Eye (tissue), 1 donor: ENCODE measurements at regions not wholly inside any gene's neighbourhood (a gene's known extent, or its start where the extent isn't known, plus 50 kb on each side); places are given as distances from the start of the nearest gene placed in this dataset.
"Not testable (repeated sequence)": the region's sequence is repeated elsewhere in the genome, so short reads cannot be mapped to it uniquely, and the experiment has no call there.

Experiments used
- DNase-seq: peaks from one replicate; pipeline ENCODE4 v3.0.0-alpha.2; 2015

DNA sequence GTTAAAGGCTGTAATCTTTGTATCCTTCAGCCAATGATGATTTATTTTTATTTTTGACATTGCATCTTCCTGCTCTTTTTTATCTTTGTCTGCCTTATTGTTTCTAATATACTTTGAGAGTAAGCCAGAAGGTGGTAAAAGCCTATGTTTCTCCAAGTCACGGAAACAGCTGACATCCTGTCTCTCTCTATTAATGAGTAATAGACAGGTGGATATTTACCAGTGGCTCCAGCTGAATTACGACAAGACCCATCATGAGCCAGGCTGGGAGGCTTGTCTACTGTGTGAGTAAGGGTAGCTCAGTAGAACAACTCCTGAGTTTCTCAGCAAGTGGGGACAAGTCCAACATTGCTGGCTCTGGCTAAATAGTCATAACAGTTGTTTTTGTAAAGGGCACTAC is 166.6 kb downstream of the NDFIP2 start:
- DNase-seq, result peak; percentile 14

DNA sequence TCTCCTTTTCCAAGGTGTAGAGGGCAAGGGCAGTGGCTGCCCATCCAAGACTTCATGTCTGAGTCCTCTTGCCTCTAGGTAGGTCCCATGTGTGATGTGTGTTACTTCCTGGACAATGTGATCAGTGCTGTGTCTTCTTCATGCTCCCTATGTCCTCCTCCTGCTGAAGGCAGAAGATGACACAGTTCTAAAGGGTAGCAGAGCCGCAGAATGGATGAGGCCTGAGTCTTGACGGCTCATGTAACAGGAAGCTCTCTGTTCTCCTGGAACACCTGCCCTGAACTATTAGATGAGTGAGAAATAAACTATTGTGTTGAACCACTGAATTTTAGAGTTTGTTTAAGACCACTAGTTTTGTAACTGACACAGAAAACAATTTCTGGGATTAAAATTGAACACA is 165.9 kb downstream of the NDFIP2 start:
- no peak for DNase-seq

DNA sequence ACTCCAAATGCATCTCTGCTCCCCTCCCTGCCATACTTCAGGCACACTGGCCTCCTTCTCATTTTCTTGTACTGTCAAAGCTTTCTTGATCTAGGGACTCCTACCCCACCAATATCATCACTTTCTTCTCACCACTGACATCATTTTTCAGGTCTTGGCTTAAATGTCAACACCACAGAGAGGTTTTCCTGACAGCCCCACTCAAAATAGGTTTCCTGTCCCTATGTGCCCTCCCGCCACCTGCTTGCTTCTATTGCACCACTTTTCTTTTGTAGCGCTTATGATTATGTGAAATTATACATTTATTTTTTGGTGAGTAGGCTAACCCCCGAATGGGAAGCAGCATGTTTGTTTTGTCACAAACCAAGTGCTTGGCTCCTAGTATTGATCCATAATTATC is 164.6 kb downstream of the NDFIP2 start:
- no peak for DNase-seq

DNA sequence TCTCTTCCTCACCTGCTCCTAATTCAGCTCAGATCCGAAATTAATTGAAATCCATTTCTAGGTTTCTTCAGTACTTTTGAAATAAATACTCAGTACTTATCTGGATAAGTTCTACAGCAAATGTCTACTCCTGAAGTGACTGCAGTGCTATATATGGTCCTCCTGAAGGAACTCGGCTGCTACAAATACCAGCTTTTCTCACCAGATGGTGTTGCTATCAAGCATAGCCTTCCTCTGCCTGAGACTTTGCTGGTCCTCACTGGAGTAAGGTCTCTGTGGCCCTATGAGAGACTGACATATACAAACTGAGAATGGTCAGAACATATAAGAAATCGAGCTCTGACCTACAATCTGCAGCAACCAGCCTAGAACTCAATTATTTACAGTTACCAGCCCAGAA is 161.6 kb downstream of the NDFIP2 start:
- DNase-seq, result no peak

DNA sequence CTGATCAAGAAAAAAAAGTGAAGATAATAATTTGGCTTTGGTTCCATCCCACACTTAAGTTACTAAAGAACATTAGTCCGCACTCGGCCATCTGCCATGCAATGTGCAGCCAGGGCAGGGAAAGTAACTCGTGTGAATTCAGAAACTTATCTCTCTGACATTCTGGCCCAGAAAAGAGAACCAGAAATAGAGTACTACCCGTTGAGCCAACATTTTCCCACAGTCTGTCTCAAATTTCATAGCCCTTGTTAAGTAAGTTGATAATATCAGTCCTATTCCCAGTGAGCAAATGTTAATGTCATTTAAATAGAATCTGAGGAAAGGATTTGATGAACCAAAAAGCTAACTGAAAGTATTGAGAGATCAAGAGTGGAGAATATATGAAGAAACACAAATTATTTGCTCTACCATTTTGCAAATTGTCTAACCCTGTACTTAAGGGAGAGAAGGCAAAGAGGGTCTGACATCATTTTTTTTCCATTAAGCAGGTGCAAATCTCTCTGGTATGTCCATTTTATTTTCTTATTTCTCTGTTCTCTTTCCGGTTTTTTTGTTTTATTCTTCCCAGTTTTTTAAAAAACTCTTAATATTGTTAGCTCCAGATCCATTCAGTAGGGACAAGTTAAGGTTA is 156.3 kb downstream of the NDFIP2 start:
- DNase-seq, result peak; percentile 34

DNA sequence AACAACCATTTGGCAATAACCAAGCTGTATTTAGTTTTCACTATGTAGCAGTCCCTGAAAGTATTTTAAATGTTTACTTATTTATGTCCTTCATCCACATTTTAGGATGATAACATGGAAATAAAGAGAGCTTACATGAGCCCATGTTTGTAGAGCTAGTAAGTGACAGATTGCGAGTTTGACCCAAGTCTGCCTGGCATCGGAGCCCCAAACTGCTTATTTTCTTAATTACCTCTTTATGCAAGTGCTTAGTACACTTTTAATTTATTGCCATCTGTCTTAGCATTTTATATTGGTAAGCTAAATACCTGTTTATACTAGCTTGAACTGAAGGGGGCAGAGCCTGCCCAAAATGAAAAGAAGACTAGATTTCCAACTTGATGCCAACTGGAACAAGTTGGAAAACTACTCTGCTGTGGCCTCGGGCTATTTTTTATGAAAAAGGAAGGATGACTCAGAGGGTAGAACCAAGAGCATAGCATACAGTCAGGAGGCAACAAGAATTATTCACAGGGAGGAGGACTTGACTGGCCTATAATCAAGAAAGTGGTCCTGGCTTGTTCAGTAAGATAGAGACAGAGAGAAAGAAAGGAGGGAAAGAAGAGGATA is 150.2 kb downstream of the NDFIP2 start:
- peak; percentile 19 for DNase-seq

DNA sequence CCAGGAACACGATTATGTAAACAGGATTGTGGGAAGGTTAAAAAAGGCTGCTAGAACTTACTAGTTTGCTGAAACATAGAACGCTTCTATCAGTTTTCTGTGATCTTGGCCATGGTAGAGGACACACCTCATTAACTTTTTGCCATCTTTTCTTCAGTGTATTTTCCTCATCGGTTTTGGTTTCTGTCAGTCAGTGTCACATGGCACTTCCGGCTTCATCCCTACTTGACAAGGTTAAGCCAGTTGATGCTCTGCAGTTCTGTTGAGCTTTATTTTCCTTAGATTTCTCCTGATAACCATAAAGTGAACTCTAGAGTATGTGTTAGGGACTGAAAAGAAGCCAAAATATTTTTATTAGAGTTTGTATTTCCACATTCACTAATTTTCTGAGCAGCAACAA is 147.5 kb downstream of the NDFIP2 start:
- DNase-seq, result no peak

DNA sequence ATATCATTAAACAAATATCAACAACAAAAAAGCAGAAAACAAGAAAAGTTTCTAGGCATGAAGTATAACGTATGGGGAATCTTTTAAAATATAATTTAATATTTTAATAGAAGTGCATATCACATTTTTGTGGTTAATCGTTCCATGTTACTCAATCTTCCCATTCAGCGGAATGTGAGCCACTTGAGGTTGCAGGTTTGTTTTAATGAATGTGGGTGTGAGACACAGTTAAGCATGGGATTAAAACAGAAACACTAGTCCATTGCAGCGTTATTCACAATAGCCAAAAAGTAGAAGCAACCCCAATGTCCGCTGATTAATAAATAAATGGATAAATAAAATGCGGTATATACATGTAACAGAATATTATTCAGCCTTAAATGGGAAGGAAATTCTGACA is 146.0 kb downstream of the NDFIP2 start:
- DNase-seq, result no peak

DNA sequence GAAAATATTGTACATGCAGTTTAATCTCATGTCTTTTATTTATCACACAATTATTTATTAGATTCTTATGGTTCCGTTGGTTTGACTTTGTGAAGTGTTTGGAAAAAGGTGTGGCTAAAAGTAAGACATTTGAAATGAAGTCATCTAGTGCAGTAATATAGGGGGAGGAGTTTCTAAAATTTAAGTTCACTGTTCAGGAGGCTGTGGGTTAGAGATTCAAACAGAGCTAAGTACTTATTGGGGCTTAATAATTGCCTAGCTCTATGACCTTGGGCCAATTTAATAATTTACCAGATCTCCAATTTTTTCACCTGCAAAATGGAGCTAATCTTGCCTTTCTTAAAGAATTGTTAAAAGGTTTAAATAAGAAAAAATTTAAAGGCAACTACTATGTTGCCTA is 144.6 kb downstream of the NDFIP2 start:
- DNase-seq, result no peak

DNA sequence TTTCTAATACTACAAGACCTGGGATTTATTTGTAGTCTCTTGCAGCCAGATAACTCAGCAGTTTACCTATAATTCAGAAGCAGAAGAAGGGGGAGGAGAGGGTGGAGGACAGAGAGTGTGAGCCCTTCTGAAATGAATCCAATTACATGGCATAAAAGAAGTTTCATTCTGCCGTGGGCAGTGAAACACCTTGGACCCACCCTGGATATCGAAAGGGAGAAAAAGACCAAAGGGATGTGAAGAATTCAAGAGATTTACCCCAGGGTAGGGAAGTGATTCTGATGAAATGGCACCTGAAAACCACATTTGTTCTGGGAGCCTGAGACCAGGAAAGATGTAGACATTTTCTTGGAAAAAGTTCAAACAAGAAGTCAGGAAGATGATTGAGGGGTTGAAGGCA is 140.9 kb downstream of the NDFIP2 start:
- no peak for DNase-seq

DNA sequence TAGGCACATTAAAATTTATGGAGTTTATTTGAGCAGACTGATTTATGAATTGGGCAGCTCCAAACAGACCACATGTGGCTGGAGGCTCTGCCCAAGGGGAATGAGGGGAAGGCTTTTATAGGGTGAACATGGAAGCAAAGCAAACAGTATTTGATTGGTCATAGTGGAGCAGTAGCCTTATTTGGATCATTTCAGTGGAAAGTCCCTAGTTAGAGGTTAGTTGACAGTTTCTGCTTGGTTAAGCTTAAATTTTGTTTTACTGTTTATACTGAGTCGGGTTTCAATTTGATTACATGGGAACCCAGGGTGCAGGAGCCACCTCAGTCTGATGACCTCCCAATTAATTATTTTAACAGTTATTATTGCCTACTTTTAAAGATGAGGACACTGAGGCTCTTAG is 140.5 kb downstream of the NDFIP2 start:
- DNase-seq, result no peak

DNA sequence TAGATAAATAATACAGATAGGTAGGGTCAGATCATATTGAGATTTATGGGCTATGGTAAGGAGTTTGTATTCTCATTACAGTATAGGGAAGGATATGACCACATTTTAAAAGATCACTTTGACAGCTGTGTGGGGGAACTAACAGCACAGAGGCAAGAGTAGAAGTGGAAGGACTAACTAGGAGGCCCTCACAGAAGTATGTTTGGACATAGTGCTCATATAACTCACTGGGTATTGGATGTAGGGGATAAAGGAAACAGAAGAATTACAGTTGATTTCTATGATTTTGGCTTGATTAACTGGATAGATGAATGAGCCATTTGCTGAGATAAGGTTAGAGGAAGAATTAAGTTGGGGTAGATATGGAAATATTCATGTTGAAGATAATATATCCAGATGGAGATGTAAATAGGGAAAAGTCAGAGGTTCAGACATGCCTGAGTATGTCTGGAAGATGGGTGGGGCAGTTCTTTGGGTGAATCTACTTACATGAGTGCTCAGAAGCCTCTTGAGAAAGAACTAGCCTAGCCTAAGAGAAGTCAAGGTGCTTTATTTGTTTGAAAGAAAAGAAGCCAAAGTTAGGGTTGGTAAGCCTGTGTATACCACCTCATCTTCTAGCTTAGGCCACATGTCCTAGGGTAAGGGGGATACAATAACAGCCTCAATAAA is 133.4 kb downstream of the NDFIP2 start:
- DNase-seq, result no peak

DNA sequence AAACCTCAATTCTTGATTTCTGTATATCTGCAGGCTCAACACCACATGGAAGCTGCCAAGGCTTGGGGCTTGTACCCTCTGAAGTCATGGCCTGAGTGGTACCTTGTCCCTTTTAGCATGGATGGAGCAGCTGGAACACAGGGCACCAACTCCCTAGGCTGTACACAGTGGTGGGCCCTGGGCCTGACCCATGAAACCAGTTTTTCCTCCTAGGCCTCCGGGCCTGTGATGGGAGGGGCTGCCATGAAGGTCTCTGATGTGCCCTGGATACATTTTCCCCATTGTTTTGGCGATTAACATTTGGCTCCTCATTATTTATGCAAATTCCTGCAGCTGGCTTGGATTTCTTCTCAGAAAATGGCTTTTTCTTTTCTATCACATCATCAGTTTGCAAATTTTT is 131.6 kb downstream of the NDFIP2 start:
- no peak for DNase-seq

DNA sequence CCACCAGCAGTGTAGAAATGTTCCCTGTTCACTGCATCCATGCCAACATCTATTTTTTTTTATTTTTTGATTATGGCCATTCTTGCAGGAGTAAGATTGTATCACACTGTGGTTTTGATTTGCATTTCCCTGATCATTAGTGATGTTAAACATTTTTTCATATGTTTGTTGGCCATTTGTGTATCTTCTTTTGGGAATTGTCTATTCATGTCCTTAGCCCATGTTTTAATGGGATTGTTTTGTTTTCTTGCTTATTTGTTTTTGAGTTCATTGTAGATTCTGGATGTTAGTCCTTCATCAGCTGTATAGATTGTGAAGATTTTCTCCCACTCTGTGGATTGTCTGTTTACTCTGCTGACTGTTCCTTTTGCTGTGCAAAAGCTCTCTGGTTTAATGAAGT is 126.9 kb downstream of the NDFIP2 start:
- not testable (repeated sequence) for DNase-seq
